Transverse colon (tissue), 4 donors: ENCODE measurements at regions not wholly inside any gene's neighbourhood (a gene's known extent, or its start where the extent isn't known, plus 50 kb on each side); places are given as distances from the start of the nearest gene placed in this dataset.

Experiments used
- EP300 ChIP-seq: sonication (generic); formaldehyde crosslinking; IDR thresholded peaks from one replicate; pipeline ENCODE4 v1.6.1; 2017; ENCODE audit warnings: antibody characterized with exemption, low read depth
- POLR2A ChIP-seq: fragments of 450-650 bp; IDR thresholded peaks from one replicate; pipeline ENCODE4 v1.6.1; 2016; ENCODE audit warnings: antibody characterized with exemption, mild to moderate bottlenecking, moderate library complexity
- POLR2AphosphoS5 ChIP-seq, 3 donors: sonication (generic); formaldehyde crosslinking; IDR thresholded peaks; one replicate each; pipeline ENCODE4 v1.6.1; 2016; ENCODE audit warnings: antibody characterized with exemption in 3 of 3
- TF ChIP-seq, protein P1 (sequence below), 5 experiments: fragments of 200-600 bp in 3 of 5; fragments of 450-650 bp in 2 of 5; sonication (generic) in 3 of 5; IDR thresholded peaks; 1 replicate in 2 of 5; 2 replicates in 3 of 5; pipeline ENCODE4 v1.5.1; 2016 to 2017; ENCODE audit warnings: antibody characterized with exemption in 5 of 5, inconsistent platforms in 3 of 5, mild to moderate bottlenecking in 2 of 5, moderate library complexity in 1 of 5

DNA sequence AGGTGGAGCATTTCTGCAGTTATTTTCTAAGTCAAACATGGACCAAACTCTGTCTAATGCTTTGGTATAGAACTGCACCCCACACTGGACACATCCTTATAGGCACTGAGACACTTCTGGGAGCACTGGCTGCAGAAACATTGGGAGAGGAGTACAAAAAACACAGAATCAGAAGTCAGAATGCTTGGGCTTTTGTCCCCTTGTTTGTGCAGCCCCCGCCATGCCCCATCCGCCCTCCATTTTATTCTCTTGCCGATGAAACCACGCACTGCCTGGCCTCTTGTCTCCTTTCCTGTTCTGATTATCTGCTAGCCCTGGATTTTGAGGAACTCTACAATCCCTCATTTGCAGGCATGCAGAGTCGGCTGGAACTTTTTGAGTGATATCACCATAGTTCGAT, 1201.2 kb downstream of the TBC1D22A start:
- TF ChIP-seq EP300 (no peak), POLR2AphosphoS5 (IDR thresholded peaks at IDR 0.05) (no peak), POLR2A (no peak)
- TF ChIP-seq, protein P1, sequence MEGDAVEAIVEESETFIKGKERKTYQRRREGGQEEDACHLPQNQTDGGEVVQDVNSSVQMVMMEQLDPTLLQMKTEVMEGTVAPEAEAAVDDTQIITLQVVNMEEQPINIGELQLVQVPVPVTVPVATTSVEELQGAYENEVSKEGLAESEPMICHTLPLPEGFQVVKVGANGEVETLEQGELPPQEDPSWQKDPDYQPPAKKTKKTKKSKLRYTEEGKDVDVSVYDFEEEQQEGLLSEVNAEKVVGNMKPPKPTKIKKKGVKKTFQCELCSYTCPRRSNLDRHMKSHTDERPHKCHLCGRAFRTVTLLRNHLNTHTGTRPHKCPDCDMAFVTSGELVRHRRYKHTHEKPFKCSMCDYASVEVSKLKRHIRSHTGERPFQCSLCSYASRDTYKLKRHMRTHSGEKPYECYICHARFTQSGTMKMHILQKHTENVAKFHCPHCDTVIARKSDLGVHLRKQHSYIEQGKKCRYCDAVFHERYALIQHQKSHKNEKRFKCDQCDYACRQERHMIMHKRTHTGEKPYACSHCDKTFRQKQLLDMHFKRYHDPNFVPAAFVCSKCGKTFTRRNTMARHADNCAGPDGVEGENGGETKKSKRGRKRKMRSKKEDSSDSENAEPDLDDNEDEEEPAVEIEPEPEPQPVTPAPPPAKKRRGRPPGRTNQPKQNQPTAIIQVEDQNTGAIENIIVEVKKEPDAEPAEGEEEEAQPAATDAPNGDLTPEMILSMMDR (IDR thresholded peaks at IDR 0.05) = no peak
